ENCODE measurements at regions not wholly inside any gene's neighbourhood (a gene's known extent, or its start where the extent isn't known, plus 50 kb on each side); places are given as distances from the start of the nearest gene placed in this dataset.

GRCh38 chr1:90773812-90774211 lies 56.7 kb upstream of the BARHL2 start:
- no peak for FAIRE-seq
- no peak for TF ChIP-seq RNF2 (IDR thresholded peaks at IDR 0.05; ENCODE audit: borderline replicate concordance, low read depth, low read length, missing control alignments, poor library complexity, severe bottlenecking)

More at GRCh38 chr1:90773812-90774211, 56.7 kb upstream of the BARHL2 start:
- Histone ChIP-seq H3K27me3 (replicated peaks in 1 of 4; ENCODE audit: control insufficient read depth in 3 of 4, extremely low read depth in 1 of 4, insufficient read depth in 3 of 4, low read length in 3 of 4) (peaks cover 0 to under 1% (median 0%) of the 10 kb centered on the region in 4 experiments; a peak in 1 of 7 replicates), H3K4me1 (replicated peaks in 1 of 4; ENCODE audit: control insufficient read depth in 3 of 4, insufficient read depth in 4 of 4, low read length in 3 of 4) (no peaks in the 10 kb centered on the region), H2AFZ (ENCODE audit: low read length) (no peak overlapping the region), H2BK20ac (ENCODE audit: low read length) (no peak overlapping the region), H4K20me1 (replicated peaks in 1 of 2; ENCODE audit: control insufficient read depth in 1 of 2, insufficient read depth in 2 of 2, low read length in 2 of 2) (no peaks in the 10 kb centered on the region), H2BK120ac (replicated peaks; ENCODE audit: low read depth, low read length) (no peak overlapping the region), H4K5ac (ENCODE audit: insufficient read length, low read depth, low read length) (no peak overlapping the region), H3K4me2 (ENCODE audit: insufficient read depth in 1 of 2, low read depth in 2 of 2, low read length in 2 of 2) (no peak overlapping the region), H3K9ac (replicated peaks in 1 of 4; ENCODE audit: extremely low read depth in 1 of 4, low read depth in 3 of 4, low read length in 3 of 4) (no peak overlapping the region), H4K8ac (ENCODE audit: extremely low read depth, insufficient read depth, low read length) (no peak overlapping the region), H2BK15ac (ENCODE audit: low read length) (no peak overlapping the region), H3K79me2 (ENCODE audit: control insufficient read depth in 1 of 2, insufficient read depth in 2 of 2, low read length in 2 of 2) (no peaks in the 10 kb centered on the region), H2BK5ac (ENCODE audit: low read depth, low read length) (no peak overlapping the region), H3K27ac (ENCODE audit: low read depth, low read length) (no peak overlapping the region), H2BK12ac (ENCODE audit: low read depth, low read length) (no peak overlapping the region), H3K79me1 (ENCODE audit: low read depth, low read length) (no peaks in the 10 kb centered on the region), H4K91ac (replicated peaks; ENCODE audit: insufficient read length, low read length) (no peak overlapping the region), H3K23me2 (ENCODE audit: low read depth, low read length) (no peaks in the 10 kb centered on the region), H3K23ac (ENCODE audit: insufficient read length) (no peak overlapping the region), H3K56ac (replicated peaks; ENCODE audit: insufficient read length, low read depth, low read length) (no peak overlapping the region), H3K4me3 (ENCODE audit: extremely low read depth in 1 of 4, insufficient read depth in 2 of 4, low read depth in 3 of 4, low read length in 4 of 4) (no peak overlapping the region), H3K18ac (ENCODE audit: extremely low read depth, low read length) (no peak overlapping the region), H3K4ac (replicated peaks; ENCODE audit: insufficient read length, low read depth, low read length) (no peak overlapping the region), H3K36me3 (ENCODE audit: control insufficient read depth in 2 of 4, insufficient read depth in 4 of 4, low read length in 3 of 4) (no peaks in the 10 kb centered on the region), H3K9me3 (ENCODE audit: insufficient read depth in 2 of 2, low read depth in 1 of 2, low read length in 1 of 2) (no peaks in the 10 kb centered on the region), H3K14ac (ENCODE audit: insufficient read length) (no peak overlapping the region), H2AK5ac (ENCODE audit: low read depth, low read length) (no peak overlapping the region)
- DNase-seq (ENCODE audit: low read depth in 1 of 2, low spot score in 2 of 2) = no peak
- ChIA-PET CTCF (ENCODE audit: partially characterized antibody) (interaction anchor here (1.0 kb wide), 1 partner anchor 9 kb away, joined by 4 read pairs; no protein-coding TSS in a partner anchor), POLR2A (ENCODE audit: partially characterized antibody) (no interaction called here)
- WGBS, 2 experiments (ENCODE audit: extremely low coverage in 1 of 2, insufficient coverage in 1 of 2, insufficient read length in 1 of 2, insufficient replicate concordance in 2 of 2, low coverage in 1 of 2, low lambda C conversion rate in 2 of 2, missing lambda C conversion rate in 1 of 2) = 93% methylated on average over 3 of the region's 3 CpGs; no CpG with 5 or more reads in 1 of the 2 experiments

Measured in H1 (cell line).